Left lung (tissue), 4 donors: ENCODE measurements at regions not wholly inside any gene's neighbourhood (a gene's known extent, or its start where the extent isn't known, plus 50 kb on each side); places are given as distances from the start of the nearest gene placed in this dataset.

Source experiments
- ATAC-seq: fragments of 200-7000 bp; cut with Tn5 transposase; one replicate; pipeline ENCODE4 v1.9.1; 2020; ENCODE audit warnings: moderate library complexity
- DNase-seq, 4 donors: peaks; one replicate each; pipeline ENCODE4 v3.0.0-alpha.2; 2013 to 2020
- H3K27ac ChIP-seq, 2 donors: fragments of 200-600 bp; sonication (generic) in 1 of 2; one replicate each; pipeline versions ENCODE4 v1.5.0 to v1.8.0; 2020 to 2021
- H3K27me3 ChIP-seq, 2 donors: fragments of 200-600 bp; sonication (generic) in 1 of 2; one replicate each; pipeline versions ENCODE4 v1.5.0 to v1.8.0; 2020 to 2021
- H3K36me3 ChIP-seq, 2 donors: fragments of 200-600 bp; sonication (generic) in 1 of 2; one replicate each; pipeline versions ENCODE4 v1.5.0 to v1.8.0; 2020 to 2021
- H3K4me1 ChIP-seq, 2 donors: fragments of 200-600 bp; one replicate each; pipeline ENCODE4 v1.8.0; 2021
- H3K4me3 ChIP-seq, 2 donors: fragments of 200-600 bp; sonication (generic) in 1 of 2; one replicate each; pipeline versions ENCODE4 v1.5.0 to v1.8.0; 2020 to 2021; ENCODE audit warnings: mild to moderate bottlenecking in 1 of 2
- H3K9me3 ChIP-seq, 2 donors: fragments of 200-600 bp; sonication (generic) in 1 of 2; one replicate each; pipeline versions ENCODE4 v1.5.0 to v1.8.0; 2020 to 2021
- intact Hi-C, 2 donors: fragments of 100-400 bp; cut with DNase I; formaldehyde crosslinking; loops; one replicate each; pipeline versions ENCODE4 v1.11.2 to v1.14.2; 2022
- TF ChIP-seq, protein P1 (sequence below), 2 donors: fragments of 200-600 bp; sonication (generic) in 1 of 2; IDR thresholded peaks; one replicate each; pipeline versions ENCODE4 v1.5.0 to v1.8.0; 2021; ENCODE audit warnings: antibody characterized with exemption in 2 of 2
- donor health status: DM: no; HTN: yes; CAD: no.
- donor health status: DM: no; HTN: no; CAD: no.

- DNase-seq (peak in 1 of 4 donors; percentile 65), ATAC-seq (no peak)
- Histone ChIP-seq H3K27me3 (no peaks in the 10 kb centered on the region), H3K4me3 (no peak overlapping the region), H3K9me3 (no peaks in the 10 kb centered on the region), H3K36me3 (no peaks in the 10 kb centered on the region), H3K27ac (no peak overlapping the region), H3K4me1 (peaks cover 0 to 9% of the 10 kb centered on the region in 2 donors)
- TF ChIP-seq, protein P1, sequence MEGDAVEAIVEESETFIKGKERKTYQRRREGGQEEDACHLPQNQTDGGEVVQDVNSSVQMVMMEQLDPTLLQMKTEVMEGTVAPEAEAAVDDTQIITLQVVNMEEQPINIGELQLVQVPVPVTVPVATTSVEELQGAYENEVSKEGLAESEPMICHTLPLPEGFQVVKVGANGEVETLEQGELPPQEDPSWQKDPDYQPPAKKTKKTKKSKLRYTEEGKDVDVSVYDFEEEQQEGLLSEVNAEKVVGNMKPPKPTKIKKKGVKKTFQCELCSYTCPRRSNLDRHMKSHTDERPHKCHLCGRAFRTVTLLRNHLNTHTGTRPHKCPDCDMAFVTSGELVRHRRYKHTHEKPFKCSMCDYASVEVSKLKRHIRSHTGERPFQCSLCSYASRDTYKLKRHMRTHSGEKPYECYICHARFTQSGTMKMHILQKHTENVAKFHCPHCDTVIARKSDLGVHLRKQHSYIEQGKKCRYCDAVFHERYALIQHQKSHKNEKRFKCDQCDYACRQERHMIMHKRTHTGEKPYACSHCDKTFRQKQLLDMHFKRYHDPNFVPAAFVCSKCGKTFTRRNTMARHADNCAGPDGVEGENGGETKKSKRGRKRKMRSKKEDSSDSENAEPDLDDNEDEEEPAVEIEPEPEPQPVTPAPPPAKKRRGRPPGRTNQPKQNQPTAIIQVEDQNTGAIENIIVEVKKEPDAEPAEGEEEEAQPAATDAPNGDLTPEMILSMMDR (IDR thresholded peaks at IDR 0.05): no peak
- intact Hi-C loops: no loop called here
Observed at GRCh38 chr17:77266891-77267341, 126.1 kb downstream of the SEC14L1 start.

- intact Hi-C loops: no loop called here
- no peak for ATAC-seq
- peak in 1 of 4 donors; percentile 53 for DNase-seq
- Histone ChIP-seq H3K27me3 (no peaks in the 10 kb centered on the region), H3K4me3 (no peak overlapping the region), H3K9me3 (no peaks in the 10 kb centered on the region), H3K27ac (no peak overlapping the region), H3K36me3 (no peaks in the 10 kb centered on the region), H3K4me1 (peaks cover 0 to 21% of the 10 kb centered on the region in 2 donors)
- TF ChIP-seq, protein P1 (IDR thresholded peaks at IDR 0.05): no peak
Observed at GRCh38 chr17:77269696-77270681, 129.2 kb downstream of the SEC14L1 start.

DNA sequence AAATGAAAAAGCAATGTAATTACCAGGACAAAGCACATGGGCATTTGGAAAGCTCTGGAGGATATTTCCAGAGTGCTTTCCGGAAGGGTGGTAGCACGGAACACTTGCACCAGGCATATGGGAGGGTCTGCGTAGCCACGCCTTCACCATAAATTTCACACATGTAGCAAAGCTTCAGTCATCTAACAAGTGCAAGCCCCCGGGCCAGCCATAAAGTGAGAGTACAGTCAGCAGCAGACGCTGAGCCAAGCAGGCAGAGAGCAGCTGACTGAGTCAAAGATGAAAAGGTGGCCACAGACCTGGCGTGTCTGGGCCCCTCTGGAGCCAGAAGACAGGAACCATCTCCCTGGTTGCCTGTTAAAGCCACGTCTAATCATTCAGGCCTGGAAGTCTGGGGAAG, 130.6 kb downstream of the SEC14L1 start:
- no peak for DNase-seq
- H3K27ac ChIP-seq: no peak overlapping the region
- no peaks in the 10 kb centered on the region for H3K9me3 ChIP-seq
- H3K4me1 ChIP-seq: peaks cover 0 to 23% of the 10 kb centered on the region in 2 donors
- ATAC-seq: no peak
- intact Hi-C loops: no loop called here
- TF ChIP-seq, protein P1 (IDR thresholded peaks at IDR 0.05): no peak
- no peaks in the 10 kb centered on the region for H3K36me3 ChIP-seq
- no peaks in the 10 kb centered on the region for H3K27me3 ChIP-seq
- H3K4me3 ChIP-seq: no peak overlapping the region

DNA sequence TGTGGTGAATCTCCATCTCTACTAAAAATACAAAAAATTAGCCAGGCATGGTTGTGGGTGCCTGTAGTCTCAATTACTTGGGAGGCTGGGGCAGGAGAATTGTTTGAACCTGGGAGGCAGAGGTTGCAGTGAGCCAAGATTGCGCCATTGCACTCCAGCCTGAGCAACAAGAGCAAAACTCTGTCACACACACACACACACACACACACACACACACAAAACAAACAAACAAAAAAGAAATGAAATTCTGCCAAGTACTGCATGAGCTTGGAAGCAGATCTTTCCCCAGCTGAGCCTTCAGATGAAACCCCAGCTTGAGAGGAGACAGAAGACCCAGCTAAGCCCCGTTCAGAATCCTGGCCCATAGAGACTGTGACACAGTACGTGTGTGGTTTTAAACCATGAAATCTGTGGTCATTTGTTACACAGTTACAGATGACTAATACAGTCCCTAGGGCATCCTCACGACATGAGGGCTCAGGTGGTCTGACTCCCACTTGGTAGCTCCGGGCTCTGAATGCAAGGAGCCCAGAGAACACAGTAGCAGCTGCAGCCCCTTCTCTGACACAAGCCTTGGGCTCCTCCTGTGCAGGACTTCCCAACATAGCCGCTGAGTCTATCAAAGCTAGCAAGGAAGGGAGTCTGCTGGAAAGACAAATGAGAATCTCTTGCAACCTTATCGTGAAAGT, 132.8 kb downstream of the SEC14L1 start:
- no peaks in the 10 kb centered on the region for H3K27me3 ChIP-seq
- no peak for ATAC-seq
- no peaks in the 10 kb centered on the region for H3K36me3 ChIP-seq
- TF ChIP-seq, protein P1 (IDR thresholded peaks at IDR 0.05): no peak
- no peak overlapping the region for H3K4me3 ChIP-seq
- H3K9me3 ChIP-seq: no peaks in the 10 kb centered on the region
- H3K27ac ChIP-seq: no peak overlapping the region
- H3K4me1 ChIP-seq: peaks cover 0 to 22% of the 10 kb centered on the region in 2 donors
- DNase-seq: no peak
- intact Hi-C loops: no loop called here
